ENCODE measurements at regions not wholly inside any gene's neighbourhood (a gene's known extent, or its start where the extent isn't known, plus 50 kb on each side); places are given as distances from the start of the nearest gene placed in this dataset.

DNA sequence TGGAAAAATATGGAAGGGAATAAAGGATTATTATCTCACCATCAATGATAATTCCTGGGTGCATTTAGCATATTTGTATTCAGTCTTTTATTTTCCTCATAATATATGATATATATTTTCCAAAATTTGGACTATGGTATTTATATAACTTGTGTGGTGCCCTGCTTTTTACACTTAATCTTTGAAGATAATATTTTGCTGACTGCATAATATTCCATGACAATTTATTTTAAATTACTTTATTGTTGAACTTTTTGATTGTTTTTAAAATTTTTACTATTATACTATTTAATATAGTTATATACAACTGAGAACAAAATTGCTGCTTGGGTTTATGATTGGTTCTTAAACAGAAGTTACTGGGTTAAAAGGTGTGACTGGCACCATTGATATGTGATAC lies 212.3 kb downstream of the TTC6 start:
- Mint-ChIP-seq H3K4me3 (ENCODE audit: unreplicated experiment) (no peak overlapping the region), H3K4me1 (ENCODE audit: unreplicated experiment) (no peaks in the 10 kb centered on the region), H3K27ac (ENCODE audit: unreplicated experiment) (no peak overlapping the region), H3K27me3 (ENCODE audit: unreplicated experiment) (no peaks in the 10 kb centered on the region), H3K36me3 (ENCODE audit: unreplicated experiment) (no peaks in the 10 kb centered on the region), H3K9me3 (ENCODE audit: unreplicated experiment) (no peaks in the 10 kb centered on the region)
- TF ChIP-seq, protein P1, sequence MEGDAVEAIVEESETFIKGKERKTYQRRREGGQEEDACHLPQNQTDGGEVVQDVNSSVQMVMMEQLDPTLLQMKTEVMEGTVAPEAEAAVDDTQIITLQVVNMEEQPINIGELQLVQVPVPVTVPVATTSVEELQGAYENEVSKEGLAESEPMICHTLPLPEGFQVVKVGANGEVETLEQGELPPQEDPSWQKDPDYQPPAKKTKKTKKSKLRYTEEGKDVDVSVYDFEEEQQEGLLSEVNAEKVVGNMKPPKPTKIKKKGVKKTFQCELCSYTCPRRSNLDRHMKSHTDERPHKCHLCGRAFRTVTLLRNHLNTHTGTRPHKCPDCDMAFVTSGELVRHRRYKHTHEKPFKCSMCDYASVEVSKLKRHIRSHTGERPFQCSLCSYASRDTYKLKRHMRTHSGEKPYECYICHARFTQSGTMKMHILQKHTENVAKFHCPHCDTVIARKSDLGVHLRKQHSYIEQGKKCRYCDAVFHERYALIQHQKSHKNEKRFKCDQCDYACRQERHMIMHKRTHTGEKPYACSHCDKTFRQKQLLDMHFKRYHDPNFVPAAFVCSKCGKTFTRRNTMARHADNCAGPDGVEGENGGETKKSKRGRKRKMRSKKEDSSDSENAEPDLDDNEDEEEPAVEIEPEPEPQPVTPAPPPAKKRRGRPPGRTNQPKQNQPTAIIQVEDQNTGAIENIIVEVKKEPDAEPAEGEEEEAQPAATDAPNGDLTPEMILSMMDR (IDR thresholded peaks at IDR 0.05) = no peak
- DNase-seq (ENCODE audit: extremely low spot score, unreplicated experiment) = no peak

GRCh38 chr14:37810094-37810801 lies 214.8 kb downstream of the TTC6 start:
- Mint-ChIP-seq H3K36me3 (ENCODE audit: unreplicated experiment) (no peaks in the 10 kb centered on the region), H3K27me3 (ENCODE audit: unreplicated experiment) (peaks cover 4% of the 10 kb centered on the region), H3K4me3 (ENCODE audit: unreplicated experiment) (no peak overlapping the region), H3K4me1 (ENCODE audit: unreplicated experiment) (no peaks in the 10 kb centered on the region), H3K9me3 (ENCODE audit: unreplicated experiment) (no peaks in the 10 kb centered on the region), H3K27ac (ENCODE audit: unreplicated experiment) (no peak overlapping the region)
- TF ChIP-seq, protein P1 (IDR thresholded peaks at IDR 0.05) = no peak
- no peak for DNase-seq (ENCODE audit: extremely low spot score, unreplicated experiment)

DNA sequence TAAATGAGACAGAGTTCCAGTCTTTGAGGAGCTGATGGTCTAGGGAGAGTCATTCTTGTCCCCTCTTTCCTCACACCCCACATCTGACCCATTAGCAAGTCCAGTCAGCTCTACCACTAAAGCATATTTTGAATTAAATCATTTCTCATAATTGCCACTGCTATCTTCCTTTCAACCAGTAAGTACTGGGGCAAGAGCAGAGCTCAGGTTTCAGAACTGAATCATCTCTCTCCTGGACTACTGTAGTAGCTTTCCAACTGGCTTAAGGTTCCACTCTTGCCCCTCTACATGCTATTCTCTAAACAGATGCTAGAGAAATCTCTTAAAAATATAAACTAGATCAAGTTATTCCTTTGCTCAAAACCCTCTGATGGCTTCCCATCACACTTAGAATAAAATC lies 218.3 kb downstream of the TTC6 start:
- H3K4me1 Mint-ChIP-seq (ENCODE audit: unreplicated experiment) = no peaks in the 10 kb centered on the region
- H3K27ac Mint-ChIP-seq (ENCODE audit: unreplicated experiment) = no peak overlapping the region
- H3K36me3 Mint-ChIP-seq (ENCODE audit: unreplicated experiment) = no peaks in the 10 kb centered on the region
- TF ChIP-seq, protein P1 (IDR thresholded peaks at IDR 0.05) = no peak
- peaks cover 4% of the 10 kb centered on the region for H3K27me3 Mint-ChIP-seq (ENCODE audit: unreplicated experiment)
- no peak overlapping the region for H3K4me3 Mint-ChIP-seq (ENCODE audit: unreplicated experiment)
- no peaks in the 10 kb centered on the region for H3K9me3 Mint-ChIP-seq (ENCODE audit: unreplicated experiment)
- DNase-seq (ENCODE audit: extremely low spot score, unreplicated experiment) = no peak

- no peaks in the 10 kb centered on the region for H3K36me3 Mint-ChIP-seq (ENCODE audit: unreplicated experiment)
- no peaks in the 10 kb centered on the region for H3K9me3 Mint-ChIP-seq (ENCODE audit: unreplicated experiment)
- no peak overlapping the region for H3K4me3 Mint-ChIP-seq (ENCODE audit: unreplicated experiment)
- H3K4me1 Mint-ChIP-seq (ENCODE audit: unreplicated experiment) = peaks cover 2% of the 10 kb centered on the region
- TF ChIP-seq, protein P1 (IDR thresholded peaks at IDR 0.05) = no peak
- peaks cover 4% of the 10 kb centered on the region for H3K27me3 Mint-ChIP-seq (ENCODE audit: unreplicated experiment)
- no peak for DNase-seq (ENCODE audit: extremely low spot score, unreplicated experiment)
- no peak overlapping the region for H3K27ac Mint-ChIP-seq (ENCODE audit: unreplicated experiment)
Observed at GRCh38 chr14:37816135-37816534, 220.7 kb downstream of the TTC6 start.

DNA sequence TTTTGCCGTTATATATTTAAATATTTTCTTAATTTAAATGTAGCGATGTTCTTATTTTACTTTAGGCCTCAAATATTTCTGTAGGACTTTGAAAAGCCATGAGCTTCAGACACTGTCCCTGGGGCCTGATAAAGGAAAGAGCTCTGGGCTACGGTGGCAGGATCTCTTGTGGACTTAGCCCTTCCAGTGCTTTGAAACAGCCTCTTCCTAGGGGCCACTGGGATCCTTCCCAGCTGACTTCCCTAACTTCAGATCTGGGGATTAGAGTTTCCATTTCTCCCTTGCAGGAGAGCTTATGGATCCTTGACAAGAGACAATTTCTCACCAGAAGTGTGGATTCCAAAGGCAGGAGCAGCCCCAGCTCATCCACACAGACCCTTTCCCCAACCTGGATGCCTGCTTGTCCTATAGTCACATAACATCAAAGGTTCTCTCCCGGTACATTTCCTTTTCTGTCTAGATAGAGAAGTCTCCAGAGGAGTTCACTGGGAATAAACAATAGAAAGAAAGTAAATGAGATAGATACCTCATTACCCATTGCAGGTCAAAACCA lies 221.4 kb downstream of the TTC6 start:
- no peak overlapping the region for H3K27ac Mint-ChIP-seq (ENCODE audit: unreplicated experiment)
- no peak for DNase-seq (ENCODE audit: extremely low spot score, unreplicated experiment)
- H3K9me3 Mint-ChIP-seq (ENCODE audit: unreplicated experiment) = no peaks in the 10 kb centered on the region
- peaks cover 4% of the 10 kb centered on the region for H3K27me3 Mint-ChIP-seq (ENCODE audit: unreplicated experiment)
- no peaks in the 10 kb centered on the region for H3K36me3 Mint-ChIP-seq (ENCODE audit: unreplicated experiment)
- peaks cover 2% of the 10 kb centered on the region for H3K4me1 Mint-ChIP-seq (ENCODE audit: unreplicated experiment)
- TF ChIP-seq, protein P1 (IDR thresholded peaks at IDR 0.05) = no peak
- H3K4me3 Mint-ChIP-seq (ENCODE audit: unreplicated experiment) = no peak overlapping the region

Measured in osteocyte (in vitro differentiated cells).